GM23248 (cell line): ENCODE measurements at regions not wholly inside any gene's neighbourhood (a gene's known extent, or its start where the extent isn't known, plus 50 kb on each side); places are given as distances from the start of the nearest gene placed in this dataset.

Source experiments
- DNase-seq: peaks from one replicate; pipeline ENCODE4 v3.0.0-alpha.2; 2015
- H2AFZ ChIP-seq: fragments of 200-600 bp; sonication (generic); 2 replicates; pipeline ENCODE4 v1.6.1; 2016; ENCODE audit warnings: antibody characterized with exemption
- H3F3A ChIP-seq: fragments of 200-600 bp; sonication (generic); 2 replicates; pipeline ENCODE4 v1.6.1; 2016; ENCODE audit warnings: mild to moderate bottlenecking, antibody characterized with exemption, mixed run types; ENCODE audit not compliant: insufficient read depth
- H3K27ac ChIP-seq: fragments of 200-600 bp; sonication (generic); 2 replicates; pipeline ENCODE4 v1.5.1; 2016; ENCODE audit warnings: mild to moderate bottlenecking
- H3K27me3 ChIP-seq: fragments of 200-600 bp; sonication (generic); replicated peaks from 2 replicates; pipeline ENCODE4 v1.6.1; 2016; ENCODE audit warnings: mild to moderate bottlenecking; ENCODE audit not compliant: insufficient read depth
- H3K36me3 ChIP-seq: fragments of 200-600 bp; sonication (generic); 2 replicates; pipeline ENCODE4 v1.6.1; 2016; ENCODE audit warnings: low read depth, mild to moderate bottlenecking
- H3K4me1 ChIP-seq: fragments of 200-600 bp; sonication (generic); 2 replicates; pipeline ENCODE4 v1.6.1; 2016; ENCODE audit warnings: mild to moderate bottlenecking; ENCODE audit not compliant: insufficient read depth
- H3K4me2 ChIP-seq: fragments of 200-600 bp; sonication (generic); one replicate; pipeline ENCODE4 v1.6.1; 2016; ENCODE audit warnings: mild to moderate bottlenecking; ENCODE audit not compliant: unreplicated experiment
- H3K4me3 ChIP-seq: fragments of 200-600 bp; sonication (generic); 2 replicates; pipeline ENCODE4 v1.5.1; 2016; ENCODE audit warnings: mild to moderate bottlenecking
- H3K79me2 ChIP-seq: fragments of 200-600 bp; sonication (generic); 2 replicates; pipeline ENCODE4 v1.6.1; 2016; ENCODE audit warnings: mild to moderate bottlenecking; ENCODE audit not compliant: insufficient read depth
- H3K9ac ChIP-seq: fragments of 200-600 bp; sonication (generic); 2 replicates; pipeline ENCODE4 v1.6.1; 2016; ENCODE audit warnings: mild to moderate bottlenecking
- H3K9me2 ChIP-seq: fragments of 200-600 bp; sonication (generic); 2 replicates; pipeline ENCODE4 v1.6.1; 2016; ENCODE audit warnings: mixed run types, mild to moderate bottlenecking, moderate library complexity; ENCODE audit not compliant: insufficient read depth
- H3K9me3 ChIP-seq: fragments of 200-600 bp; sonication (generic); one replicate; pipeline ENCODE4 v1.6.1; 2017; ENCODE audit warnings: low read depth
- H4K20me1 ChIP-seq: fragments of 200-600 bp; sonication (generic); 2 replicates; pipeline ENCODE4 v1.6.0; 2016; ENCODE audit not compliant: insufficient read depth
- EZH2 ChIP-seq: fragments of 200-600 bp; sonication (generic); IDR thresholded peaks from 2 replicates; pipeline ENCODE4 v1.6.1; 2018; ENCODE audit warnings: antibody characterized with exemption, mild to moderate bottlenecking; ENCODE audit not compliant: insufficient read depth, poor library complexity, severe bottlenecking
- EZH2phosphoT487 ChIP-seq: fragments of 200-600 bp; sonication (generic); IDR thresholded peaks from 2 replicates; pipeline ENCODE4 v1.6.1; 2018; ENCODE audit warnings: antibody characterized with exemption, moderate library complexity, mild to moderate bottlenecking, low read depth; ENCODE audit not compliant: insufficient read depth
- WGBS, 2 experiments: methylation state at CpG; one replicate each; pipeline ENCODE4 v1.1.6; 2015 to 2017; ENCODE audit warnings: low lambda C conversion rate in 2 of 2, low coverage in 1 of 2; ENCODE audit errors: missing lambda C conversion rate in 2 of 2; 5-methylcytosine and 5-hydroxymethylcytosine counted together
- in situ Hi-C: fragments of 300-500 bp; cut with MboI; formaldehyde crosslinking; loops from 2 replicates; pipeline ENCODE4 v1.15.0; 2020

DNA sequence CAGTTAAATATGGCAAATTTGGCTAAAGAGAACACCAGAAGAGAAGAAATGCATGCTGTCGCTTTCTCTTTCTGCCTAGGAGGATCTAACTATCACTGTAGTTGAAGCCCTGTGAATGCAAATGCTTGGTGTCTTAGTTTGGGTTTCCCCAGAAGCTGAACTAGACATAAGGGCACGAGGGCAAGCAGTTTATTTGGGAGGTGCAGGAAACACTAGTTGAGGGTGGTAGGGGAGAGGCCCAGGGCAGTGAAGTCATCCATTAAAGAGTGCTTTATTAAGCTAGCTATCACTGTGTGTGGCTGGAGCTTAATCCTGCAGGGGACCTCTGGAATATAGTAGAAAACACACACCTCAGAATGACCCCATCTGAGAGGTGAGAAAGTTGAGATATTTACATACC, 639.8 kb upstream of the ZEB2 start:
- H4K20me1 ChIP-seq, result no peaks in the 10 kb centered on the region
- H3K9me3 ChIP-seq, result no peaks in the 10 kb centered on the region
- no peaks in the 10 kb centered on the region for H3K9me2 ChIP-seq
- no peak overlapping the region for H3K27ac ChIP-seq
- H3F3A ChIP-seq, result peaks cover 15% of the 10 kb centered on the region; the same call in 1 of the 2 replicates
- H3K4me3 ChIP-seq, result no peak overlapping the region
- no peak for DNase-seq
- H3K27me3 ChIP-seq, result no peaks in the 10 kb centered on the region
- TF ChIP-seq EZH2phosphoT487 (no peak), EZH2 (no peak)
- no peak overlapping the region for H3K9ac ChIP-seq
- H3K36me3 ChIP-seq, result no peaks in the 10 kb centered on the region
- WGBS, 2 experiments, result 63 to 73% methylated on average over 2 of the region's 2 CpGs
- no peak overlapping the region for H3K4me2 ChIP-seq
- in situ Hi-C loops, result no loop called here
- H3K79me2 ChIP-seq, result no peaks in the 10 kb centered on the region
- peaks cover 18% of the 10 kb centered on the region for H3K4me1 ChIP-seq
- no peak overlapping the region for H2AFZ ChIP-seq

DNA sequence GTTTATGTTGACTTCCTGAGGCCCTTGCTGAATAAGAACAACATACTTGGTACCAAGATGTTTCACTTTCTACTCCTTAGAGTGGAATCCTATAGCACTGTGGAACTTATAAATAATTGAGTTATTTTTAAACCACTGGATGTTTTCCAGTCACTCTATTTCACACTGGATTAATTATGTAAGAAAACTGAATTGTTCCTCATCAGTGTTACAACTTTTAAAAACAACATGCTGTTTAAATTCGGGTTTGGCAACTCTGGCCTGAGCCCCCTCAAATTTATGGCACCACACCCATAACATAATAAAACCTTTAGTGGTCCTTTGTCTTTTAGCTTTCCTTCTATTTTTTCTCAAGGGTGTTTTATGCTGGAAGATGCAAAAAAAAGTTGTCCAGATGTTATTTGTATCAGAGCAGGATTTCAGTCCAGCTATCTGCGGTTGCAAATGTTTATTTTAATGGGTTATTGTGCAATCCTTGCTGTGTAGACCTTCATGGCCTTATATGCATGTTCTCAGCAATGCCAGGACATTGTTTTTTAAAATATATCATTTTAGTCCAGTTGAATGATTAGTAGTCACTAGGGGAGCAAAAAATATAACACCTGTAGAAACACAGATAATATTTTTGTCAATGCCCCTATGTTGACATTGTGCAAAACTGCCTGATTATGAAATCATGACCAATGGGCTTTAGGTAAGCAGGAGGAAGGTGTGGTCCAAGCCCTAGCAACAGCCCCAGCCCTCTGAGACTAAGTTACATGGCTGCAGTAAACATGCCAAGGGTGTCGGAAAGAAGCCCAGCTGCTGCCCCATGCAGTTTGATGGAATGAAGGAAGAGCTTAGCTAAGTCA, 638.0 kb upstream of the ZEB2 start:
- peaks cover 18% of the 10 kb centered on the region for H3K4me1 ChIP-seq
- no peaks in the 10 kb centered on the region for H3K36me3 ChIP-seq
- H3K79me2 ChIP-seq, result no peaks in the 10 kb centered on the region
- peak; percentile 84 for DNase-seq
- H3F3A ChIP-seq, result peaks cover 15% of the 10 kb centered on the region; the same call in 1 of the 2 replicates
- H3K9ac ChIP-seq, result no peak overlapping the region
- no peaks in the 10 kb centered on the region for H3K27me3 ChIP-seq
- H3K4me2 ChIP-seq, result no peak overlapping the region
- peak overlapping the region; percentile 14 for H3K27ac ChIP-seq
- H2AFZ ChIP-seq, result no peak overlapping the region
- 11% methylated on average over 3 of the region's 3 CpGs for WGBS, 2 experiments
- no peak overlapping the region for H3K4me3 ChIP-seq
- no peaks in the 10 kb centered on the region for H3K9me3 ChIP-seq
- no peaks in the 10 kb centered on the region for H4K20me1 ChIP-seq
- TF ChIP-seq EZH2 (no peak), EZH2phosphoT487 (no peak)
- in situ Hi-C loops, result no loop called here
- H3K9me2 ChIP-seq, result no peaks in the 10 kb centered on the region

DNA sequence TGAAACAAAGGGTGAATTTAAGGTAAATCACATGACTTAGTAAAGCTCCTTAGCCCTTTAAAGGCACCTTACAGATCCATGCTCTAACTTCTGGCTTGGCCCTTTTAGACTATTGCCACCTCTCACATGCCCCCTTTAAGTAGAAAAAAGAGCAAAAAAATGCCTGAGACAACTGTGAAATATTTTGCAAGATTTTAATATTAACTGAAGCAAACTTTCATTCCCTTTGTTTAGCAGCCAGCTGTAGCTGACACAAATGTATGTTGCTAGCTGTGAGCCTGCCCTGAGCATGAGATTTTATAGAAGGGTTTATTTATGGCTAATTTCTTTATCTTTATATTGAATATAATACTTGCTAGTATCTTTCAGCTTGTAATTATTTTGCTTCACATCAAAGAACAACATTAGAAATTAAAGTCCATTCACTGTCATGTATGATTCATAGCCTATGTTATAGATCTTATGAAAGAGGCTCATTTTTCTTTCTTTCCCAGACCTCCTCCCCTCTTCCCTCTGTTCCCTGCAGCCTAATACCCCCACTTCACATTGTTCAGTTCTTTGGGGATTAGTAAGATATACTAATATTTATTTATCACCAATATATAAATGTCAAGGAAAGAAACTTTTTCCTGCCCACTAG, 637.2 kb upstream of the ZEB2 start:
- no peaks in the 10 kb centered on the region for H3K9me2 ChIP-seq
- peak overlapping the region; percentile 14; the same call in 1 of the 2 replicates for H3K27ac ChIP-seq
- DNase-seq, result no peak
- no peaks in the 10 kb centered on the region for H3K36me3 ChIP-seq
- in situ Hi-C loops, result no loop called here
- no peak overlapping the region for H3K9ac ChIP-seq
- no peaks in the 10 kb centered on the region for H3K27me3 ChIP-seq
- H3K4me1 ChIP-seq, result peaks cover 18% of the 10 kb centered on the region
- H3K9me3 ChIP-seq, result no peaks in the 10 kb centered on the region
- TF ChIP-seq EZH2, result no peak
- TF ChIP-seq EZH2phosphoT487, result no peak
- H3F3A ChIP-seq, result peaks cover 15% of the 10 kb centered on the region; the same call in 1 of the 2 replicates
- H4K20me1 ChIP-seq, result no peaks in the 10 kb centered on the region
- no peak overlapping the region for H3K4me2 ChIP-seq
- H3K4me3 ChIP-seq, result no peak overlapping the region
- no peaks in the 10 kb centered on the region for H3K79me2 ChIP-seq
- no peak overlapping the region for H2AFZ ChIP-seq

- H4K20me1 ChIP-seq, result no peaks in the 10 kb centered on the region
- peaks cover 15% of the 10 kb centered on the region; the same call in 1 of the 2 replicates for H3F3A ChIP-seq
- 62 to 70% methylated on average over 2 of the region's 2 CpGs for WGBS, 2 experiments
- H3K4me1 ChIP-seq, result peaks cover 18% of the 10 kb centered on the region
- H3K9ac ChIP-seq, result no peak overlapping the region
- DNase-seq, result no peak
- no peak for TF ChIP-seq EZH2phosphoT487
- TF ChIP-seq EZH2, result no peak
- no peaks in the 10 kb centered on the region for H3K9me3 ChIP-seq
- no peaks in the 10 kb centered on the region for H3K79me2 ChIP-seq
- no peak overlapping the region for H2AFZ ChIP-seq
- H3K9me2 ChIP-seq, result no peaks in the 10 kb centered on the region
- no peaks in the 10 kb centered on the region for H3K27me3 ChIP-seq
- in situ Hi-C loops, result no loop called here
- H3K4me2 ChIP-seq, result no peak overlapping the region
- H3K4me3 ChIP-seq, result no peak overlapping the region
- H3K27ac ChIP-seq, result no peak overlapping the region
- H3K36me3 ChIP-seq, result no peaks in the 10 kb centered on the region
These were observed 636.3 kb upstream of the ZEB2 start for GRCh38 chr2:145156199-145156598.
